Small intestine (tissue), 7 donors: ENCODE measurements at regions not wholly inside any gene's neighbourhood (a gene's known extent, or its start where the extent isn't known, plus 50 kb on each side); places are given as distances from the start of the nearest gene placed in this dataset.

Experiments used
- DNase-seq, 2 donors: peaks; one replicate each; pipeline versions ENCODE4 v3.0.0 to v3.0.0-alpha.2; 2013
- FAIRE-seq: peaks from 2 replicates; lab custom pipeline; 2012; peaks lifted over from hg19 to GRCh38; lab: Jason Lieb, UNC
- H3K27ac ChIP-seq, 3 donors: one replicate each; pipeline ENCODE4 v1.5.1; 2013; ENCODE audit warnings: low read length in 2 of 3, mild to moderate bottlenecking in 2 of 3, control low read depth in 1 of 3, inconsistent platforms in 1 of 3, low read depth in 1 of 3, moderate library complexity in 1 of 3
- H3K27me3 ChIP-seq, 3 donors: one replicate each; pipeline ENCODE4 v1.6.1; 2013; ENCODE audit warnings: low read length in 3 of 3, inconsistent platforms in 1 of 3; ENCODE audit not compliant: control insufficient read depth in 3 of 3, insufficient read depth in 3 of 3
- H3K36me3 ChIP-seq, 3 donors: one replicate each; pipeline ENCODE4 v1.6.1; 2013; ENCODE audit warnings: low read length in 3 of 3, inconsistent platforms in 1 of 3, low read depth in 1 of 3, mild to moderate bottlenecking in 1 of 3, moderate library complexity in 1 of 3; ENCODE audit not compliant: control insufficient read depth in 3 of 3, insufficient read depth in 2 of 3
- H3K4me1 ChIP-seq, 3 donors: one replicate each; pipeline ENCODE4 v1.6.1; 2013; ENCODE audit warnings: low read length in 2 of 3, inconsistent platforms in 1 of 3, low read depth in 1 of 3, mild to moderate bottlenecking in 1 of 3, moderate library complexity in 1 of 3; ENCODE audit not compliant: control insufficient read depth in 3 of 3, insufficient read depth in 2 of 3
- H3K4me3 ChIP-seq, 3 donors: one replicate each; pipeline ENCODE4 v1.5.1; 2013; ENCODE audit warnings: low read length in 3 of 3, control low read depth in 1 of 3, inconsistent platforms in 1 of 3, low read depth in 1 of 3, mild to moderate bottlenecking in 1 of 3, moderate library complexity in 1 of 3
- H3K9me3 ChIP-seq, 2 donors: one replicate each; pipeline ENCODE4 v1.6.1; 2013; ENCODE audit warnings: low read depth in 1 of 2, low read length in 1 of 2; ENCODE audit not compliant: control insufficient read depth in 2 of 2, insufficient read depth in 1 of 2
- WGBS, 3 donors: extraction: QIAGEN DNeasy Blood & Tissue Kit; methylation state at CpG; one replicate each; pipeline ENCODE4 v1.1.7; 2013; 5-methylcytosine and 5-hydroxymethylcytosine counted together
- donor health status: healthy with polysubstance abuse.
- donor health status: control.
- donor health status: control.
- donor health status: Bipolar disorder and iron deficiency.
- donor health status: healthy.

DNA sequence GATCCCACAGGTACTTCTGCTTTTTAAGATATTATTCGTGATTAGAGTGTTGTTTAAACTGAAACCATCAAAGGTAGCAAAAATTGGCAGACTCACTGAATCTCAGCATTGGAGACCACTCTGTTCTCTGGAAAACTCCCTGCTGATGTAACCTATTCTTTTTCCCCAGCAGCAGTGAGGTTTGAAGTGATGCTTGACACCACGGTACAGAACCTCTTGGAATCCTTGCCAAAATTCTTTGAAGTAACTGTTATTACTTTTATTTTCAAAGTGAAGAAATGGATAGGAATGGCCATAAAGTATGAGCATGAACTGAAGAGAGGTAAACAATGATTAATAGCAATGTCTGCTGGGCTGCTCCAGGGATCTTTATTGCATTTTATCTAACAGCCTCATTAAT lies 66.4 kb upstream of the KL start:
- peaks cover 0 to 6% (median 0%) of the 10 kb centered on the region in 3 donors for H3K27me3 ChIP-seq
- FAIRE-seq = no peak

DNA sequence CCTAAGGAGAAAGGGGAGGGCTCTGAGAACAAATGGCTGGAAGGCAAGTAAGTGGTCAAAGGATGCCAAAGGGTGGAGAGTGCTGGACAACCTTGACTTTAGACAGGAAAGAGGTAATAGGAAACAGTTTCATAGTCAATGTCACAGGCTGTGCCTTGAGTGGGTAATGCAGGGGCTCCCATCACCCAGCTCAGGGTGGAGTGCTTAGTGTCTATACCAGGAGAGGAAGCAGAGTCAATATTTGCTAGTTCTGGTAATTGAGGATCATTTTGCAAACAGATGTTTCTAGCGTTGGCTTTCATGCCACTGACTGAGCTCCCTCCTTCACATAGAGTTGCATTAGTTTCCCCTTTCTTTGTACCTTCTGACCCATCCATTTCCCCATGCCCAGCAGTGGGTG lies 64.6 kb upstream of the KL start:
- no peaks in the 10 kb centered on the region for H3K36me3 ChIP-seq
- FAIRE-seq = no peak
- WGBS, 3 donors = 61 to 79% (median 74%) methylated on average over 1 of the region's 1 CpG

More for the DNA sequence above, 66.4 kb upstream of the KL start:
- no peaks in the 10 kb centered on the region for H3K9me3 ChIP-seq
- H3K27ac ChIP-seq = no peak overlapping the region
- no peak for DNase-seq
- H3K4me1 ChIP-seq = no peaks in the 10 kb centered on the region
- no peaks in the 10 kb centered on the region for H3K36me3 ChIP-seq
- no peak overlapping the region for H3K4me3 ChIP-seq
- WGBS, 3 donors = 58% methylated on average over 2 of the region's 2 CpGs

GRCh38 chr13:32955881-32956594 lies 60.2 kb upstream of the KL start:
- DNase-seq (no peak), FAIRE-seq (no peak)
- Histone ChIP-seq H3K36me3 (no peaks in the 10 kb centered on the region), H3K27me3 (no peaks in the 10 kb centered on the region), H3K4me3 (no peak overlapping the region), H3K27ac (no peak overlapping the region), H3K4me1 (no peaks in the 10 kb centered on the region), H3K9me3 (no peaks in the 10 kb centered on the region)
- 88 to 93% (median 91%) methylated on average over 5 of the region's 5 CpGs for WGBS, 3 donors

More for the DNA sequence above, 64.6 kb upstream of the KL start:
- no peak for DNase-seq
- Histone ChIP-seq H3K4me1 (no peaks in the 10 kb centered on the region), H3K4me3 (no peak overlapping the region), H3K27ac (no peak overlapping the region), H3K27me3 (peaks cover 0 to 6% (median 0%) of the 10 kb centered on the region in 3 donors), H3K9me3 (no peaks in the 10 kb centered on the region)

DNA sequence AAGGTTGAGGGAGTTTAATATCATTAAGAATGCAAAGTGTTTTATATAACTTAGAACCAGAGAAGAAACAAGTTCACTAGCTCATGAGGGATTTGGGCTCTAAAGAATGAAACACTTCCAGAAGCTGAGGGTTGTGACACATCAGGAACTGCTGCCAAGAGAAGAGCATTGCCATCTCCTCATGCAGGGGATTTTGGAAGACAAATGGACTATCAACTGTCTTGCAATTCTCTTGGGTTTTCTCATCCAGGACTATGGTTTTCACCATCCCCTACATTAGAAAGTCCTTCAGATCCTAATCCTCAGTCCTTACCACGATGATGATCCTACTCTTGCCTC lies 59.7 kb upstream of the KL start:
- no peak for FAIRE-seq
- DNase-seq = no peak
- H3K36me3 ChIP-seq = no peaks in the 10 kb centered on the region
- no peak overlapping the region for H3K4me3 ChIP-seq
- H3K27ac ChIP-seq = no peak overlapping the region
- H3K27me3 ChIP-seq = no peaks in the 10 kb centered on the region
- no peaks in the 10 kb centered on the region for H3K4me1 ChIP-seq
- H3K9me3 ChIP-seq = no peaks in the 10 kb centered on the region
- WGBS, 3 donors = 65 to 85% (median 83%) methylated on average over 1 of the region's 1 CpG

DNA sequence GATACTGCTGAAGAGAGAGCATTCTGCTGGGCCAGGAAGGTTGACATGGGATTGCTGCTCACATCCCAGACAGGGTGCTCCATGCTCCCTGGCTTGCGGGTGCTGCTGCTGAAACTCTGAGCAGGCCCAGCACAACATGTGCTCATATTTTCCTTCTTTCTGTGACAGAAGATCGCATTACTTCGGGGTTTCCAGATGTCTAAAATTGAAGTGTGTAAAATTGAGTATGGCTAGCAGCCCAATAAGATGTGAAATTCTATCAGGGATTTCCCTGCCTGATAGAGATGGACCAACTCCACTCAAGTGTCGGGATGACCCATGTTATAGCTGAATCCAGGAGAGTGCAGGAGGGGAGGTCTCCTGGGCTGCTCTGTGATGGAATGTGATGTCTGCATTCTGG lies 55.6 kb upstream of the KL start:
- FAIRE-seq (no peak), DNase-seq (no peak)
- no peak overlapping the region for H3K27ac ChIP-seq

DNA sequence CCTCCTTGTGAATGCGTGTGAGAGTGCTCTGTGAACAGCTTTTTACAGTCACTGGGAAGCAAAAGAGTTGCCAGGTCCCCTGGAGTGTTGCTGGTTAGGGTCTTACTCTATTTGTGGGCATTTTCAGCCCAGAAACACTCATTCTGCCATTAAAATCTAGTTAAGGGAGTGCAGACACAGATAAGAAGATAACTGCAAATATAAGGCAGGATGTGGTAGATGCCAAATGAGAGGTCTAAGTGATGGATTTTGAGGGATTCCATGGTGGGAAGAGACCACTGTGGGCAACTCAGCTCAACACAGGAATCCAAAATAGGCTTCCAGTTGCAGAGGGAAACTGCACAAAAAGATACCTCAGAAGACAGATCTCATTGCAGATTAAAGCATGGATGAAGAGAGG lies 54.5 kb upstream of the KL start:
- FAIRE-seq (no peak), DNase-seq (no peak)
- Histone ChIP-seq H3K9me3 (no peaks in the 10 kb centered on the region), H3K36me3 (no peaks in the 10 kb centered on the region), H3K27me3 (no peaks in the 10 kb centered on the region), H3K4me3 (no peak overlapping the region), H3K27ac (no peak overlapping the region), H3K4me1 (no peaks in the 10 kb centered on the region)
- 93 to 100% (median 94%) methylated on average over 1 of the region's 1 CpG for WGBS, 3 donors

More for the DNA sequence above, 55.6 kb upstream of the KL start:
- no peaks in the 10 kb centered on the region for H3K9me3 ChIP-seq
- H3K4me1 ChIP-seq = no peaks in the 10 kb centered on the region
- H3K27me3 ChIP-seq = no peaks in the 10 kb centered on the region
- WGBS, 3 donors = 88 to 94% (median 91%) methylated on average over 4 of the region's 4 CpGs
- no peak overlapping the region for H3K4me3 ChIP-seq
- no peaks in the 10 kb centered on the region for H3K36me3 ChIP-seq

DNA sequence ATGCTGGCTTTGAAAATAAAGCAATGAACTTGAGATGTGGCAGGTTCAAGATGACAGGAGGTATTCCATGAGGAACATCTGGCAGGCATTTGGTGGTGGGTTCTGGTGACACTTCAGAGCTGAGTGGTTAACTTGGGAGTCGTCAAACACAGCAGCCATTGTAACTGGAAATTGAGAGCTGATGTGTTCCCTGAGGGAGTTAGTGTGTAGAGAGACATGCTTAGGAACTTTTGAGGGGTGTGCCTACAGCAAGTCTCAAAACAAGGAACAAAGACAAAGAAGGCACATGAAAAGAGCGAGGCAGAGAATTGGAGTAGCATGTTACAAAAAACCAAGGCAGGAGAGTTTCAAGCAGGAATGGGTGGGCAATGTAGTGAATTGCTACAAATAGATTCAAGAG lies 53.9 kb upstream of the KL start:
- Histone ChIP-seq H3K4me3 (no peak overlapping the region), H3K27me3 (no peaks in the 10 kb centered on the region), H3K27ac (no peak overlapping the region), H3K36me3 (no peaks in the 10 kb centered on the region), H3K9me3 (no peaks in the 10 kb centered on the region), H3K4me1 (no peaks in the 10 kb centered on the region)
- WGBS, 3 donors = 79 to 92% (median 85%) methylated on average over 2 of the region's 2 CpGs
- FAIRE-seq (no peak), DNase-seq (no peak)

DNA sequence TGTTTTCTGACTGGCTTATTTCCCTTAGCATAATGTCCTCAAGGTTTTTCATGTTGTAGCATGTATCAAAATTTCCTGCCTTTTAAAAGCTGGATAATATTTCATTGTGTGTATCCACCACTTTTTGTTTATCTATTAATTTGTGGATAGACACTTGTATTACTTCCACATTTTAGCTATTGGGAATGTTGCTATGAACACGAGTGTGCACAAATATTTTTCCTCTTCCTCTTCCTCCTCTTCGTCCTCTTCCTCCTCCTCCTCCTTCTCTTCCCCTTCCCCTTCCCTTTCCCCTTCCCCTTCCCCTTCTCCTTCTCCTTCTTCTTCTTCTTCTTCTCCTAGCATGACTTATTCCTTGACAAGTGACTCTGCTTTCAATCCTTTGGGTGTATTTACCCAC lies 51.2 kb upstream of the KL start:
- Histone ChIP-seq H3K4me1 (no peaks in the 10 kb centered on the region), H3K4me3 (no peak overlapping the region), H3K27ac (no peak overlapping the region), H3K36me3 (no peaks in the 10 kb centered on the region), H3K27me3 (no peaks in the 10 kb centered on the region), H3K9me3 (no peaks in the 10 kb centered on the region)
- no peak for FAIRE-seq
- DNase-seq = no peak
- WGBS, 3 donors = 61% methylated on average over 2 of the region's 2 CpGs
